MM.1S (cell line): ENCODE measurements at regions not wholly inside any gene's neighbourhood (a gene's known extent, or its start where the extent isn't known, plus 50 kb on each side); places are given as distances from the start of the nearest gene placed in this dataset.
"Not testable (repeated sequence)": the region's sequence is repeated elsewhere in the genome, so short reads cannot be mapped to it uniquely, and the experiment has no call there.

Source experiments
- DNase-seq: peaks from one replicate; pipeline ENCODE4 v3.0.0-alpha.2; 2015
- H2AFZ ChIP-seq: fragments of 300-600 bp; sonication (generic); 2 replicates; pipeline ENCODE4 v1.6.0; 2016; ENCODE audit warnings: antibody characterized with exemption, low read length
- H3F3A ChIP-seq: fragments of 300-600 bp; sonication (generic); 2 replicates; pipeline ENCODE4 v1.6.1; 2016; ENCODE audit warnings: mild to moderate bottlenecking, antibody characterized with exemption, low read length, moderate library complexity, mixed read lengths; ENCODE audit not compliant: insufficient read depth
- H3K27ac ChIP-seq: fragments of 300-600 bp; sonication (generic); 2 replicates; pipeline ENCODE4 v1.5.1; 2016; ENCODE audit warnings: mild to moderate bottlenecking, low read length
- H3K27me3 ChIP-seq: fragments of 300-600 bp; sonication (generic); replicated peaks from 2 replicates; pipeline ENCODE4 v1.6.0; 2016; ENCODE audit warnings: low read length; ENCODE audit not compliant: insufficient read depth
- H3K36me3 ChIP-seq: fragments of 300-600 bp; sonication (generic); replicated peaks from 2 replicates; pipeline ENCODE4 v1.6.1; 2016; ENCODE audit warnings: mild to moderate bottlenecking, low read length, mixed read lengths; ENCODE audit not compliant: insufficient read depth
- H3K4me1 ChIP-seq: fragments of 300-600 bp; sonication (generic); 2 replicates; pipeline ENCODE4 v1.6.1; 2016; ENCODE audit warnings: low read length, mixed read lengths
- H3K4me2 ChIP-seq: fragments of 300-600 bp; sonication (generic); 2 replicates; pipeline ENCODE4 v1.6.0; 2016; ENCODE audit warnings: low read depth, low read length
- H3K4me3 ChIP-seq: fragments of 300-600 bp; sonication (generic); 2 replicates; pipeline ENCODE4 v1.5.1; 2016; ENCODE audit warnings: low read length, mixed read lengths
- H3K79me2 ChIP-seq: fragments of 300-600 bp; sonication (generic); 2 replicates; pipeline ENCODE4 v1.6.1; 2016; ENCODE audit warnings: mixed run types, low read length, mixed read lengths
- H3K9ac ChIP-seq: fragments of 300-600 bp; sonication (generic); 2 replicates; pipeline ENCODE4 v1.6.1; 2016; ENCODE audit warnings: low read length, mixed read lengths
- H3K9me2 ChIP-seq: fragments of 300-600 bp; sonication (generic); replicated peaks from 2 replicates; pipeline ENCODE4 v1.6.1; 2016; ENCODE audit warnings: mild to moderate bottlenecking, low read length, mixed read lengths; ENCODE audit not compliant: insufficient read depth
- H3K9me3 ChIP-seq: fragments of 300-600 bp; sonication (generic); replicated peaks from 2 replicates; pipeline ENCODE4 v1.6.1; 2016; ENCODE audit warnings: mild to moderate bottlenecking, low read length, mixed read lengths; ENCODE audit not compliant: insufficient read depth
- H4K20me1 ChIP-seq: fragments of 300-600 bp; sonication (generic); 2 replicates; pipeline ENCODE4 v1.6.1; 2016; ENCODE audit warnings: mild to moderate bottlenecking, low read length, moderate library complexity, mixed read lengths; ENCODE audit not compliant: insufficient read depth
- CTCF ChIP-seq: fragments of 300-600 bp; sonication (generic); IDR thresholded peaks from 2 replicates; pipeline ENCODE4 v1.5.1; 2016; ENCODE audit warnings: antibody characterized with exemption, low read length, mixed read lengths
- EZH2 ChIP-seq: fragments of 300-600 bp; sonication (generic); optimal IDR thresholded peaks from 2 replicates; pipeline ENCODE3; 2017; ENCODE audit warnings: low read depth, mild to moderate bottlenecking, antibody characterized with exemption, low read length, mixed read lengths
- EZH2phosphoT487 ChIP-seq: fragments of 300-600 bp; sonication (generic); IDR thresholded peaks from 2 replicates; pipeline ENCODE4 v1.6.1; 2018; ENCODE audit warnings: antibody characterized with exemption, low read length

GRCh38 chr11:27227736-27228135 lies 135.3 kb downstream of the CCDC34 start:
- no peak overlapping the region for H3K4me3 ChIP-seq
- H3K4me2 ChIP-seq, result no peak overlapping the region
- no peaks in the 10 kb centered on the region for H3K9me2 ChIP-seq
- H3K36me3 ChIP-seq, result no peaks in the 10 kb centered on the region
- TF ChIP-seq CTCF (no peak), EZH2phosphoT487 (no peak), EZH2 (no peak)
- no peaks in the 10 kb centered on the region for H4K20me1 ChIP-seq
- H3K27me3 ChIP-seq, result no peaks in the 10 kb centered on the region
- no peaks in the 10 kb centered on the region for H3K4me1 ChIP-seq
- H3K79me2 ChIP-seq, result no peaks in the 10 kb centered on the region
- H3K9me3 ChIP-seq, result no peaks in the 10 kb centered on the region
- DNase-seq, result no peak
- H3F3A ChIP-seq, result no peaks in the 10 kb centered on the region
- H2AFZ ChIP-seq, result no peak overlapping the region
- H3K9ac ChIP-seq, result no peak overlapping the region
- no peak overlapping the region for H3K27ac ChIP-seq

- H3K79me2 ChIP-seq, H3F3A ChIP-seq, H2AFZ ChIP-seq, H3K4me2 ChIP-seq, H3K4me3 ChIP-seq, H3K27ac ChIP-seq, H4K20me1 ChIP-seq, H3K4me1 ChIP-seq, H3K9ac ChIP-seq, H3K9me3 ChIP-seq, H3K9me2 ChIP-seq, DNase-seq, H3K36me3 ChIP-seq, H3K27me3 ChIP-seq: not testable (repeated sequence)
These were observed 143.5 kb downstream of the CCDC34 start for GRCh38 chr11:27219487-27220039.

- H3K4me2 ChIP-seq, result no peak overlapping the region
- DNase-seq, result no peak
These were observed 144.5 kb downstream of the CCDC34 start for GRCh38 chr11:27218421-27219038.

More at GRCh38 chr11:27218421-27219038, 144.5 kb downstream of the CCDC34 start:
- Histone ChIP-seq H3F3A (no peaks in the 10 kb centered on the region), H4K20me1 (no peaks in the 10 kb centered on the region), H3K4me1 (no peaks in the 10 kb centered on the region), H3K27me3 (no peaks in the 10 kb centered on the region), H3K4me3 (no peak overlapping the region), H3K36me3 (no peaks in the 10 kb centered on the region), H3K79me2 (no peaks in the 10 kb centered on the region), H3K27ac (no peak overlapping the region), H2AFZ (no peak overlapping the region), H3K9me3 (no peaks in the 10 kb centered on the region), H3K9ac (no peak overlapping the region), H3K9me2 (no peaks in the 10 kb centered on the region)
- TF ChIP-seq EZH2, result no peak
- TF ChIP-seq EZH2phosphoT487, result no peak
- no peak for TF ChIP-seq CTCF
